Esophagus muscularis mucosa (tissue), 4 donors: ENCODE measurements at regions not wholly inside any gene's neighbourhood (a gene's known extent, or its start where the extent isn't known, plus 50 kb on each side); places are given as distances from the start of the nearest gene placed in this dataset.

Experiments used
- CTCF ChIP-seq, 3 experiments: fragments of 200-600 bp in 2 of 3; fragments of 450-650 bp in 1 of 3; sonication (generic) in 2 of 3; IDR thresholded peaks; one replicate each; pipeline ENCODE4 v1.5.1; 2017 to 2019; ENCODE audit warnings: antibody characterized with exemption in 3 of 3, mild to moderate bottlenecking in 2 of 3, moderate library complexity in 1 of 3
- EP300 ChIP-seq: sonication (generic); formaldehyde crosslinking; IDR thresholded peaks from one replicate; pipeline ENCODE4 v1.6.1; 2017; ENCODE audit warnings: antibody characterized with exemption
- POLR2A ChIP-seq: fragments of 450-650 bp; IDR thresholded peaks from one replicate; pipeline ENCODE4 v1.6.1; 2017; ENCODE audit warnings: antibody characterized with exemption, moderate library complexity, mild to moderate bottlenecking, low read depth
- POLR2AphosphoS5 ChIP-seq, 2 donors: sonication (generic); formaldehyde crosslinking; IDR thresholded peaks; one replicate each; pipeline ENCODE4 v1.6.1; 2017; ENCODE audit warnings: antibody characterized with exemption in 2 of 2

- TF ChIP-seq CTCF (IDR thresholded peaks at IDR 0.05) (no peak), EP300 (no peak), POLR2AphosphoS5 (IDR thresholded peaks at IDR 0.05) (no peak), POLR2A (no peak)
Measured at GRCh38 chr4:136862653-136863052, 669.6 kb downstream of the PCDH18 start.
